MCF 10A (cell line): ENCODE measurements at regions not wholly inside any gene's neighbourhood (a gene's known extent, or its start where the extent isn't known, plus 50 kb on each side); places are given as distances from the start of the nearest gene placed in this dataset.

Source experiments
- BruUV-seq: library from RNA; stranded (reverse); fragments of 400-500 nt; replicated peaks from 2 replicates; lab custom pipeline; 2021; lab: Mats Ljungman, UMichigan
- CTCF ChIA-PET: fragments of 300-600 bp; sonication (Branson Sonifier 250); formaldehyde crosslinking; extraction: SDS; loops from one replicate; lab custom pipeline; 2021; ENCODE audit warnings: antibody characterized with exemption, inconsistent platforms; lab: Yijun Ruan, JAX
- POLR2A ChIA-PET: fragments of 300-600, 350-650 bp; sonication (Branson Sonifier 250); formaldehyde crosslinking; extraction: SDS; loops from one replicate; lab custom pipeline; 2020; ENCODE audit warnings: antibody characterized with exemption, inconsistent platforms; lab: Yijun Ruan, JAX
- DNase-seq: peaks from one replicate; pipeline ENCODE4 v3.0.0-alpha.2; 2018; ENCODE audit not compliant: unreplicated experiment
- H3K27ac Mint-ChIP-seq: one replicate; pipeline ENCODE4 v1.8.0; 2022; ENCODE audit warnings: mild to moderate bottlenecking, low read depth, mixed read lengths; ENCODE audit not compliant: unreplicated experiment
- H3K27me3 Mint-ChIP-seq: one replicate; pipeline ENCODE4 v1.8.0; 2022; ENCODE audit warnings: mixed read lengths; ENCODE audit not compliant: insufficient read depth, unreplicated experiment
- H3K36me3 Mint-ChIP-seq: one replicate; pipeline ENCODE4 v1.8.0; 2022; ENCODE audit warnings: mild to moderate bottlenecking, moderate library complexity, mixed read lengths; ENCODE audit not compliant: insufficient read depth, unreplicated experiment
- H3K4me1 Mint-ChIP-seq: one replicate; pipeline ENCODE4 v1.8.0; 2022; ENCODE audit warnings: mixed read lengths; ENCODE audit not compliant: insufficient read depth, unreplicated experiment
- H3K4me3 Mint-ChIP-seq: one replicate; pipeline ENCODE4 v1.8.0; 2022; ENCODE audit warnings: mild to moderate bottlenecking, moderate library complexity, mixed read lengths; ENCODE audit not compliant: unreplicated experiment
- H3K9me3 Mint-ChIP-seq: one replicate; pipeline ENCODE4 v1.8.0; 2022; ENCODE audit warnings: mixed read lengths; ENCODE audit not compliant: unreplicated experiment
- CTCF ChIP-seq: fragments of 200-600 bp; IDR thresholded peaks from one replicate; pipeline ENCODE4 v1.8.0; 2022; ENCODE audit warnings: antibody characterized with exemption, mild to moderate bottlenecking; ENCODE audit not compliant: unreplicated experiment
- intact Hi-C: fragments of 100-400 bp; cut with micrococcal nuclease; formaldehyde crosslinking; loops from 2 replicates; pipeline ENCODE4 v1.14.1; 2022

- Mint-ChIP-seq H3K9me3 (peaks cover 13% of the 10 kb centered on the region), H3K4me1 (peaks cover 21% of the 10 kb centered on the region), H3K36me3 (no peaks in the 10 kb centered on the region), H3K27me3 (no peaks in the 10 kb centered on the region), H3K4me3 (no peak overlapping the region), H3K27ac (no peak overlapping the region)
- intact Hi-C loops, result no loop called here
- no TSS peak for BruUV-seq
- CTCF ChIA-PET, result interaction anchor here (0.7 kb wide), 2 partner anchors 27 to 712 kb away, joined by 3 read pairs; no protein-coding TSS in a partner anchor
- DNase-seq, result no peak
- no peak for TF ChIP-seq CTCF
- POLR2A ChIA-PET, result no interaction called here
These were observed 713.0 kb upstream of the LRRC4C start for GRCh38 chr11:42172441-42172840.

- intact Hi-C loops, result no loop called here
- Mint-ChIP-seq H3K9me3 (no peaks in the 10 kb centered on the region), H3K4me1 (peaks cover 21% of the 10 kb centered on the region), H3K36me3 (no peaks in the 10 kb centered on the region), H3K27me3 (no peaks in the 10 kb centered on the region), H3K27ac (no peak overlapping the region), H3K4me3 (no peak overlapping the region)
- CTCF ChIA-PET, result no interaction called here
- no TSS peak for BruUV-seq
- DNase-seq, result no peak
- POLR2A ChIA-PET, result no interaction called here
- TF ChIP-seq CTCF, result no peak
These were observed 715.8 kb upstream of the LRRC4C start for GRCh38 chr11:42175203-42175602.

- H3K4me1 Mint-ChIP-seq, result peaks cover 9% of the 10 kb centered on the region
- DNase-seq, result no peak
- POLR2A ChIA-PET, result no interaction called here
- no peaks in the 10 kb centered on the region for H3K9me3 Mint-ChIP-seq
- BruUV-seq, result no TSS peak
- CTCF ChIA-PET, result no interaction called here
- no peaks in the 10 kb centered on the region for H3K27me3 Mint-ChIP-seq
- intact Hi-C loops, result no loop called here
- no peaks in the 10 kb centered on the region for H3K36me3 Mint-ChIP-seq
- no peak for TF ChIP-seq CTCF
- H3K27ac Mint-ChIP-seq, result no peak overlapping the region
- H3K4me3 Mint-ChIP-seq, result no peak overlapping the region
These were observed 719.8 kb upstream of the LRRC4C start for GRCh38 chr11:42179216-42179615.

GRCh38 chr11:42195289-42196013, 736.0 kb upstream of the LRRC4C start:
- ChIA-PET POLR2A (no interaction called here), CTCF (no interaction called here)
- Mint-ChIP-seq H3K36me3 (no peaks in the 10 kb centered on the region), H3K27ac (no peak overlapping the region), H3K27me3 (no peaks in the 10 kb centered on the region), H3K9me3 (no peaks in the 10 kb centered on the region), H3K4me3 (no peak overlapping the region), H3K4me1 (no peaks in the 10 kb centered on the region)
- intact Hi-C loops, result no loop called here
- TF ChIP-seq CTCF, result no peak
- DNase-seq, result no peak
- no TSS peak for BruUV-seq
